SK-N-SH (cell line): ENCODE measurements at regions not wholly inside any gene's neighbourhood (a gene's known extent, or its start where the extent isn't known, plus 50 kb on each side); places are given as distances from the start of the nearest gene placed in this dataset.

Source experiments
- CTCF ChIP-seq: fragments of 200-600 bp; sonication (generic); IDR thresholded peaks from 2 replicates; pipeline ENCODE4 v1.6.1; 2017; ENCODE audit warnings: antibody characterized with exemption, mild to moderate bottlenecking, moderate library complexity
- EZH2phosphoT487 ChIP-seq: fragments of 200-600 bp; sonication (generic); IDR thresholded peaks from 2 replicates; pipeline ENCODE4 v1.6.1; 2017; ENCODE audit warnings: low read depth, mixed run types, mild to moderate bottlenecking, antibody characterized with exemption, moderate library complexity, borderline replicate concordance
- FOXM1 ChIP-seq: IDR thresholded peaks from 2 replicates; pipeline ENCODE4 v1.4.0; 2012; ENCODE audit warnings: low read depth, mild to moderate bottlenecking
- GABPA ChIP-seq: IDR thresholded peaks from 2 replicates; pipeline ENCODE4 v1.4.0; 2012; ENCODE audit warnings: low read depth, mild to moderate bottlenecking
- POLR2AphosphoS5 ChIP-seq: IDR thresholded peaks from 2 replicates; pipeline ENCODE4 v1.6.1; 2012; ENCODE audit warnings: low read depth, low read length
- RAD21 ChIP-seq: IDR thresholded peaks from 2 replicates; pipeline ENCODE4 v1.6.1; 2012; ENCODE audit warnings: mild to moderate bottlenecking, low read length
- RXRA ChIP-seq: IDR thresholded peaks from 2 replicates; pipeline ENCODE4 v1.4.0; 2012; ENCODE audit warnings: low read depth, mild to moderate bottlenecking, borderline replicate concordance
- SMC3 ChIP-seq: IDR thresholded peaks from 2 replicates; pipeline ENCODE4 v1.6.1; 2012; ENCODE audit warnings: low read depth, low read length, improper control_type of control experiment
- TEAD4 ChIP-seq: IDR thresholded peaks from 2 replicates; pipeline ENCODE4 v1.4.0; 2012; ENCODE audit warnings: mild to moderate bottlenecking, borderline replicate concordance; ENCODE audit not compliant: insufficient read depth

- no peak for TF ChIP-seq SMC3
- TF ChIP-seq CTCF = no peak
- TF ChIP-seq GABPA = no peak
- TF ChIP-seq RAD21 = no peak
- no peak for TF ChIP-seq TEAD4
- TF ChIP-seq EZH2phosphoT487 = no peak
- TF ChIP-seq POLR2AphosphoS5 = no peak
- no peak for TF ChIP-seq FOXM1
- TF ChIP-seq RXRA = no peak
Observed at GRCh38 chr6:158249340-158249836, 62.9 kb upstream of the TULP4 start.
